ENCODE measurements at regions not wholly inside any gene's neighbourhood (a gene's known extent, or its start where the extent isn't known, plus 50 kb on each side); places are given as distances from the start of the nearest gene placed in this dataset.

DNA sequence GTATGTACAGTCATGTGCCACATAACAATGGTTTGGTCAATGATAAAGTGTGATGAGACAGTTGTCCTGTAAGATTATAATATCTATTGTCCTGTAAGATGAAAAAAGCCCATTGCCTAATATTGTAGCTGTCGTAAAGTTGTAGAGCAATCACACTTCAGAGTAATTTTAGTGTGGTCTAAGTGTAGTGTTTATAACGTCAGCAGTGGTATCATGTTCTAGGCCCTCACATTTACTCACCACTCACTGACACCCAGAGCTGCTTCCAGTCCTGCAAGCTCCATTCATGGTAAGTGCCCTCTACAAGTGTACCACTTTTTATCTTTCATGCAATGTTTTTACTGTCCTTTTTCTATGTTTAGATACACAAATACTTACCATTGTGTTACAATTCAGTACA lies 259.9 kb upstream of the RAB4A start:
- no peak for DNase-seq
- Histone ChIP-seq H3K27ac (no peak overlapping the region), H3K9me3 (no peaks in the 10 kb centered on the region), H3K4me1 (no peaks in the 10 kb centered on the region), H3K4me3 (no peak overlapping the region), H3K27me3 (no peaks in the 10 kb centered on the region), H3K36me3 (no peaks in the 10 kb centered on the region)
- no peak for TF ChIP-seq POLR2A (IDR thresholded peaks at IDR 0.05)

DNA sequence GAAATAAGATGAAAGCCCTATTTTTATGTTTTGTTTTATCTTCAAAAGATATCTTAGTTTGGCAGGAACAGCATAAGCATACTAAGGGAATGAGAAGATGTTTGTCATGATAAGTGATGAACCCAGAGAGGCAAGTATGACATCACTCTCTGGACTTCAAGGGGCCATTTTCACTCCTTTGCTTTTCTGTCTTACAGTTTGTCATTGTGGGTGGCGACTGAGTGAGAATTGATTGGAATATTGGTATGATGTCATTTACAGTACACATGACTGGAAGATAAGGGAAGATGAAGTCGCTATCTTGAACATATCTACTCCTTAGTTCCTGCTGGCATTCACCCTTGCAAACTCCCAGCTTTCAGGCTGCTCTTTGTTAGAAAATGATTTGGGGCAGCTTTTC lies 258.1 kb upstream of the RAB4A start:
- H3K4me3 ChIP-seq: no peak overlapping the region
- TF ChIP-seq POLR2A (IDR thresholded peaks at IDR 0.05): no peak
- TF ChIP-seq, protein P1, sequence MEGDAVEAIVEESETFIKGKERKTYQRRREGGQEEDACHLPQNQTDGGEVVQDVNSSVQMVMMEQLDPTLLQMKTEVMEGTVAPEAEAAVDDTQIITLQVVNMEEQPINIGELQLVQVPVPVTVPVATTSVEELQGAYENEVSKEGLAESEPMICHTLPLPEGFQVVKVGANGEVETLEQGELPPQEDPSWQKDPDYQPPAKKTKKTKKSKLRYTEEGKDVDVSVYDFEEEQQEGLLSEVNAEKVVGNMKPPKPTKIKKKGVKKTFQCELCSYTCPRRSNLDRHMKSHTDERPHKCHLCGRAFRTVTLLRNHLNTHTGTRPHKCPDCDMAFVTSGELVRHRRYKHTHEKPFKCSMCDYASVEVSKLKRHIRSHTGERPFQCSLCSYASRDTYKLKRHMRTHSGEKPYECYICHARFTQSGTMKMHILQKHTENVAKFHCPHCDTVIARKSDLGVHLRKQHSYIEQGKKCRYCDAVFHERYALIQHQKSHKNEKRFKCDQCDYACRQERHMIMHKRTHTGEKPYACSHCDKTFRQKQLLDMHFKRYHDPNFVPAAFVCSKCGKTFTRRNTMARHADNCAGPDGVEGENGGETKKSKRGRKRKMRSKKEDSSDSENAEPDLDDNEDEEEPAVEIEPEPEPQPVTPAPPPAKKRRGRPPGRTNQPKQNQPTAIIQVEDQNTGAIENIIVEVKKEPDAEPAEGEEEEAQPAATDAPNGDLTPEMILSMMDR (IDR thresholded peaks at IDR 0.05): no peak
- DNase-seq: no peak
- no peaks in the 10 kb centered on the region for H3K9me3 ChIP-seq
- H3K27me3 ChIP-seq: no peaks in the 10 kb centered on the region
- no peaks in the 10 kb centered on the region for H3K4me1 ChIP-seq
- H3K36me3 ChIP-seq: no peaks in the 10 kb centered on the region
- no peak overlapping the region for H3K27ac ChIP-seq

DNA sequence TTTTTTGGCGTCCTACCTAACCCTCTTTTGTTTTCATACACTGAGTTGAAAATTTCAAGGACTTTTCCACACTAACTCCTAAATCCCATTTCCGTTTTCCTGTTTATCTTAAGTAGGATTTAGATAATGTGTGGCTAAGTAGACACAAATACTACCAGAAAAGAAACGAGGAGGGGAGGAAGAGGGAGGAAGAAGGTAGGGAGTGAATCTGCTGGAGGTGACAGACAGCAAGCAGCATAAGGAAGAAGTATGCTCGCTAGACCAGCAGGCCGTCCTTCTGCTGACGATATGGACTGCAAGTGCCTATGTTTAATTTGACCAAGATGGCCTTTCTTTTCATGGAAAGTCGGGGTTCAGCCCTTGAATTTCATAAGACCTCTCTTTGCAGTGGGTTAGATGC lies 256.9 kb upstream of the RAB4A start:
- no peaks in the 10 kb centered on the region for H3K9me3 ChIP-seq

DNA sequence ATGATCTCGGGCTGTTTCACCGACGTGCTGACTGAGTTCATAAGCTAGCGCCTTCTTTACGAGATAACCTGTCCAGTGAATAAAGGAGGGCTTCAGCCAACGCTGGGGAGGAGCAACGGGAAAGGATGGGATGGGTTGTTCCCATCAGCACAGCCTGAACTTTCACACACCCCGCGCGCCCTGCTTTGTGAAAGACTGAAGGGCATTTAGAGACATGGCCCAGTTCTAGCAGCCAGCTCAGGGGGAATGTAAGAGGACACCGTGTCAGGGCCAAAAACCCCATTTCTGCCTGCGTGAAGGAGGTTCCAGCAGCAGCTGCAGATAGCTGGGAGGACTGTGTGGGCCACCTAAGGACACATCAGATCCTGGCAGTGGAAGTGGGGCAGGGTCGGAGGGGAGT lies 255.1 kb upstream of the RAB4A start:
- no peaks in the 10 kb centered on the region for H3K9me3 ChIP-seq
- no peak overlapping the region for H3K27ac ChIP-seq
- DNase-seq: no peak
- H3K27me3 ChIP-seq: no peaks in the 10 kb centered on the region
- no peaks in the 10 kb centered on the region for H3K4me1 ChIP-seq
- TF ChIP-seq POLR2A (IDR thresholded peaks at IDR 0.05): no peak
- TF ChIP-seq, protein P1 (IDR thresholded peaks at IDR 0.05): no peak
- no peak overlapping the region for H3K4me3 ChIP-seq
- H3K36me3 ChIP-seq: no peaks in the 10 kb centered on the region

More for the DNA sequence above, 256.9 kb upstream of the RAB4A start:
- H3K36me3 ChIP-seq: no peaks in the 10 kb centered on the region
- H3K4me1 ChIP-seq: no peaks in the 10 kb centered on the region
- no peak for DNase-seq
- H3K27me3 ChIP-seq: no peaks in the 10 kb centered on the region
- no peak overlapping the region for H3K4me3 ChIP-seq
- no peak for TF ChIP-seq POLR2A (IDR thresholded peaks at IDR 0.05)
- TF ChIP-seq, protein P1 (IDR thresholded peaks at IDR 0.05): no peak
- H3K27ac ChIP-seq: no peak overlapping the region

DNA sequence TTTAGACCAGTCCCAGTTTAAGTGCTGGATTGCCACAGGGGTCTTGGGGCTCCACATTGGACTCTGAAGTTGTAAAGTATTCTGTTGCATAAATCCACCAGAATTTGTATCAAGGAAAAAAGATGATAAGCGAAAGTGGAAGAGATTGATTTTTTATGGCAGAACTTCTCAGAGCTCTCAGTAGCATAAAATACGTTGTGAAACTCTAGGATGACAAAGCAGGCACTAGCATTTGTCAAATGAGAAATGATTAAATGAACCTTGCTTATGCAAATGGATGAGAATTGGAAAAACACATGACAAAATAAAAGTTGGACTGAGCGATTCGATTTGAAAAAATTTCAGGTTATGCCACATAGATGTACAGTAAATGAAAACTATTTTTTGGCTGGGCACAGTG lies 253.8 kb upstream of the RAB4A start:
- no peak for DNase-seq
- H3K4me3 ChIP-seq: no peak overlapping the region
- TF ChIP-seq, protein P1 (IDR thresholded peaks at IDR 0.05): no peak
- no peak for TF ChIP-seq POLR2A (IDR thresholded peaks at IDR 0.05)
- H3K9me3 ChIP-seq: no peaks in the 10 kb centered on the region
- no peaks in the 10 kb centered on the region for H3K4me1 ChIP-seq
- H3K27ac ChIP-seq: no peak overlapping the region
- H3K27me3 ChIP-seq: no peaks in the 10 kb centered on the region
- no peaks in the 10 kb centered on the region for H3K36me3 ChIP-seq

DNA sequence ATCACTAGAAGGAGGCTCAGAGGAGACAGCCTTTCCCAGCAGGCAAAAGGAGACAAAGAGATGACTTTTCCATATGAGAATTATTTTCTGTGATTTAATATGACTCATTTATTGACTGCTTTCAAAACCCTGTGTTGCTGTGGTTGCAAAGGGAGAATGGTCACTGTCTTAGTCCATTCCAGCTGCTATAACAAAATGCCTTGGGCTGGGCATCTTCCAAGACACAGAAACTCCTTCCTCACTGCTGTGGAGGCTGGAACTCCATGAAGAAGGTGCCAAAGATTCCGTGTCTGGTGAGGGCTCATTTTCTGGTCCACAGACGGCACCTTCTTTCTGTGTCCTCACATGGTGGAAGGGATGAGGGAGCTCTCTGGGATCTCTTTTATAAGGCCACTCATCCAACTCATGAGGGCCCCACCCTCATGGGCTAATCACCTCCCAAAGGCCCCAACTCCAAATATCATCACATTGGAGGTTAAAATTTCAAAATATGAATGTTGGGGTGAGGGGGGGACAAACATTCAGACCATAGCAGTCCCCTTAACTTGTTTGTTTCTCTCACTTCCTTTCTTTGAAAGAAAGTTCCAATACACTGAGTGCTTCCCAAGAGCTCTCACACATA lies 252.1 kb upstream of the RAB4A start:
- H3K27me3 ChIP-seq: no peaks in the 10 kb centered on the region
- no peak overlapping the region for H3K27ac ChIP-seq
- no peak for TF ChIP-seq POLR2A (IDR thresholded peaks at IDR 0.05)
- TF ChIP-seq, protein P1 (IDR thresholded peaks at IDR 0.05): no peak
- no peaks in the 10 kb centered on the region for H3K4me1 ChIP-seq
- no peak for DNase-seq
- no peaks in the 10 kb centered on the region for H3K36me3 ChIP-seq
- no peaks in the 10 kb centered on the region for H3K9me3 ChIP-seq
- no peak overlapping the region for H3K4me3 ChIP-seq

All from Peyer's patch (tissue), 4 donors.